ENCODE measurements at regions not wholly inside any gene's neighbourhood (a gene's known extent, or its start where the extent isn't known, plus 50 kb on each side); places are given as distances from the start of the nearest gene placed in this dataset.

- in situ Hi-C loops (cut with HindIII; ENCODE audit: low pct_unique_long_range_greater_than_20kb, low sequenced_read_pairs) (no loop called here), intact Hi-C loops (cut with micrococcal nuclease; ENCODE audit: unreplicated experiment) (no loop called here)
- Histone ChIP-seq H3K27ac (ENCODE audit: low read length) (no peak overlapping the region), H3K4me1 (ENCODE audit: control insufficient read depth, insufficient read depth, low read length) (no peaks in the 10 kb centered on the region), H3K9me3 (ENCODE audit: control insufficient read depth, insufficient read depth, low read depth, low read length) (no peaks in the 10 kb centered on the region), H3K27me3 (ENCODE audit: control insufficient read depth, insufficient read depth, low read length) (no peaks in the 10 kb centered on the region), H3K4me3 (ENCODE audit: low read depth in 2 of 2, low read length in 2 of 2) (no peak overlapping the region), H3K36me3 (ENCODE audit: control insufficient read depth, insufficient read depth, low read length) (no peaks in the 10 kb centered on the region)
- no peak for DNase-seq (ENCODE audit: low read depth, low spot score)
- ChIA-PET POLR2A (no interaction called here), CTCF (no interaction called here)
- TF ChIP-seq REST (IDR thresholded peaks at IDR 0.05; ENCODE audit: insufficient read depth in 1 of 2, low read depth in 2 of 2, low read length in 1 of 2) (no peak), SIN3A (IDR thresholded peaks at IDR 0.05; ENCODE audit: borderline replicate concordance, insufficient read depth, low read depth, low read length) (no peak), TCF7L2 (IDR thresholded peaks at IDR 0.05; ENCODE audit: low read depth, low read length) (no peak), CTCF (IDR thresholded peaks at IDR 0.05) (no peak), POLR2AphosphoS5 (IDR thresholded peaks at IDR 0.05; ENCODE audit: low read depth, low read length) (no peak)
- no TSS peak for BruUV-seq (replicated peaks)
- ATAC-seq: no peak
Measured at GRCh38 chr12:19867151-19867550, 427.9 kb downstream of the AEBP2 start.

GRCh38 chr12:19867970-19868369 is 428.7 kb downstream of the AEBP2 start:
- TF ChIP-seq CTCF (IDR thresholded peaks at IDR 0.05) (no peak), SIN3A (IDR thresholded peaks at IDR 0.05; ENCODE audit: borderline replicate concordance, insufficient read depth, low read depth, low read length) (no peak), REST (IDR thresholded peaks at IDR 0.05; ENCODE audit: insufficient read depth in 1 of 2, low read depth in 2 of 2, low read length in 1 of 2) (no peak), POLR2AphosphoS5 (IDR thresholded peaks at IDR 0.05; ENCODE audit: low read depth, low read length) (no peak), TCF7L2 (IDR thresholded peaks at IDR 0.05; ENCODE audit: low read depth, low read length) (no peak)
- Histone ChIP-seq H3K4me1 (ENCODE audit: control insufficient read depth, insufficient read depth, low read length) (no peaks in the 10 kb centered on the region), H3K27ac (ENCODE audit: low read length) (no peak overlapping the region), H3K4me3 (ENCODE audit: low read depth in 2 of 2, low read length in 2 of 2) (no peak overlapping the region), H3K36me3 (ENCODE audit: control insufficient read depth, insufficient read depth, low read length) (no peaks in the 10 kb centered on the region), H3K9me3 (ENCODE audit: control insufficient read depth, insufficient read depth, low read depth, low read length) (no peaks in the 10 kb centered on the region), H3K27me3 (ENCODE audit: control insufficient read depth, insufficient read depth, low read length) (no peaks in the 10 kb centered on the region)
- ChIA-PET POLR2A (no interaction called here), CTCF (no interaction called here)
- no TSS peak for BruUV-seq (replicated peaks)
- ATAC-seq: no peak
- no peak for DNase-seq (ENCODE audit: low read depth, low spot score)
- in situ Hi-C loops (cut with HindIII; ENCODE audit: low pct_unique_long_range_greater_than_20kb, low sequenced_read_pairs): no loop called here
- intact Hi-C loops (cut with micrococcal nuclease; ENCODE audit: unreplicated experiment): no loop called here
